ENCODE measurements at regions not wholly inside any gene's neighbourhood (a gene's known extent, or its start where the extent isn't known, plus 50 kb on each side); places are given as distances from the start of the nearest gene placed in this dataset.

DNA sequence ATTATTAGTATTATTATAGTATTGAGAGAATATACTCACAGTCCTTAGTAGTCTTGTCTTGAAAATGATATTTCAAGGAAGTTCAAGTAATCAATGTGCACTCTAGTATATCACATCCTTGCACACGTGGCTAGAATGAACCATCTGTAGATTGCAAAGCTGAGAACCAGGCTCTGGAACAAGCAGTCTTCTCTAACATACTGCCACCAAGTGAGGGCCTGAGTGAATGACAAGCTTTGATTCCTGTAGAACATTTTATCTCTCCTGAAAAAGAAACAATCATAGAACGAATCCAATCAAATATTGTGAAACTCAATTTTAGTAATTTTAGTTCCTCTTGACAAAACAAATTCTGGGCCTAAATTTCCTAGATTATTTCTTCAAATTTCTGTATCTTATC, 55.3 kb upstream of the SULT1C3 start:
- TF ChIP-seq EP300 (IDR thresholded peaks at IDR 0.05) (no peak), POLR2AphosphoS5 (IDR thresholded peaks at IDR 0.05) (no peak)
- TF ChIP-seq, protein P1, sequence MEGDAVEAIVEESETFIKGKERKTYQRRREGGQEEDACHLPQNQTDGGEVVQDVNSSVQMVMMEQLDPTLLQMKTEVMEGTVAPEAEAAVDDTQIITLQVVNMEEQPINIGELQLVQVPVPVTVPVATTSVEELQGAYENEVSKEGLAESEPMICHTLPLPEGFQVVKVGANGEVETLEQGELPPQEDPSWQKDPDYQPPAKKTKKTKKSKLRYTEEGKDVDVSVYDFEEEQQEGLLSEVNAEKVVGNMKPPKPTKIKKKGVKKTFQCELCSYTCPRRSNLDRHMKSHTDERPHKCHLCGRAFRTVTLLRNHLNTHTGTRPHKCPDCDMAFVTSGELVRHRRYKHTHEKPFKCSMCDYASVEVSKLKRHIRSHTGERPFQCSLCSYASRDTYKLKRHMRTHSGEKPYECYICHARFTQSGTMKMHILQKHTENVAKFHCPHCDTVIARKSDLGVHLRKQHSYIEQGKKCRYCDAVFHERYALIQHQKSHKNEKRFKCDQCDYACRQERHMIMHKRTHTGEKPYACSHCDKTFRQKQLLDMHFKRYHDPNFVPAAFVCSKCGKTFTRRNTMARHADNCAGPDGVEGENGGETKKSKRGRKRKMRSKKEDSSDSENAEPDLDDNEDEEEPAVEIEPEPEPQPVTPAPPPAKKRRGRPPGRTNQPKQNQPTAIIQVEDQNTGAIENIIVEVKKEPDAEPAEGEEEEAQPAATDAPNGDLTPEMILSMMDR (IDR thresholded peaks at IDR 0.05) = no peak
